H1 (cell line): ENCODE measurements at regions not wholly inside any gene's neighbourhood (a gene's known extent, or its start where the extent isn't known, plus 50 kb on each side); places are given as distances from the start of the nearest gene placed in this dataset.

Experiments used
- CHD1 ChIP-seq: IDR thresholded peaks from 2 replicates; pipeline ENCODE4 v1.6.1; 2012; ENCODE audit warnings: low read depth, low read length, improper control_type of control experiment
- CREB1 ChIP-seq: IDR thresholded peaks from 2 replicates; pipeline ENCODE4 v1.6.1; 2012; ENCODE audit warnings: inconsistent platforms
- TCF12 ChIP-seq: IDR thresholded peaks from 2 replicates; pipeline ENCODE4 v1.6.1; 2011; ENCODE audit warnings: low read depth, mild to moderate bottlenecking, low read length
- TF ChIP-seq, protein P1 (sequence below), 3 experiments: IDR thresholded peaks; 1 replicate in 2 of 3; 2 replicates in 1 of 3; pipeline versions ENCODE4 v1.5.1 to v1.6.1; 2011; ENCODE audit warnings: low read length in 3 of 3, mild to moderate bottlenecking in 3 of 3, inconsistent platforms in 2 of 3, low read depth in 1 of 3, moderate library complexity in 1 of 3; ENCODE audit not compliant: insufficient read depth in 1 of 3; ENCODE audit errors: control extremely low read depth in 1 of 3

DNA sequence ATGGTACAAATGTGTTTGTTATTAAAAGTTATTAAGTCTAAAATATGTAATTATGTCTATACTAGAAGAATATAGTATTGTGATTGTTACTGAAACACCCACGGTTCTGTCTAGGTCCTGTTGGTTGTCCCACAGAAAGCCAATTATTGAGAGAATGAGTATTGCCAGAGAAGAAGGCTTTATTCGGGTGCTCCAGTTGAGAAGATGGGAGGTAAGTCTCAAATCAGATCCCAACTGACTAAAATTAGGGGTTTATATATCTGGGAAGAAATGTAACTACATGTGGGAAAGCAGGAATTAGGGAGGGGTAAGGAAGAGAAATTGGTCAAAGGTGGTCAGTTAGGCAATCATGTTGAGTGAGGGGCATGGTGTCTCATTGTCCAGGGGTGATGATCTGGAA is 798.4 kb downstream of the PCDH17 start (continued):
- TF ChIP-seq, protein P1, sequence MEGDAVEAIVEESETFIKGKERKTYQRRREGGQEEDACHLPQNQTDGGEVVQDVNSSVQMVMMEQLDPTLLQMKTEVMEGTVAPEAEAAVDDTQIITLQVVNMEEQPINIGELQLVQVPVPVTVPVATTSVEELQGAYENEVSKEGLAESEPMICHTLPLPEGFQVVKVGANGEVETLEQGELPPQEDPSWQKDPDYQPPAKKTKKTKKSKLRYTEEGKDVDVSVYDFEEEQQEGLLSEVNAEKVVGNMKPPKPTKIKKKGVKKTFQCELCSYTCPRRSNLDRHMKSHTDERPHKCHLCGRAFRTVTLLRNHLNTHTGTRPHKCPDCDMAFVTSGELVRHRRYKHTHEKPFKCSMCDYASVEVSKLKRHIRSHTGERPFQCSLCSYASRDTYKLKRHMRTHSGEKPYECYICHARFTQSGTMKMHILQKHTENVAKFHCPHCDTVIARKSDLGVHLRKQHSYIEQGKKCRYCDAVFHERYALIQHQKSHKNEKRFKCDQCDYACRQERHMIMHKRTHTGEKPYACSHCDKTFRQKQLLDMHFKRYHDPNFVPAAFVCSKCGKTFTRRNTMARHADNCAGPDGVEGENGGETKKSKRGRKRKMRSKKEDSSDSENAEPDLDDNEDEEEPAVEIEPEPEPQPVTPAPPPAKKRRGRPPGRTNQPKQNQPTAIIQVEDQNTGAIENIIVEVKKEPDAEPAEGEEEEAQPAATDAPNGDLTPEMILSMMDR (IDR thresholded peaks at IDR 0.05; ENCODE audit: control extremely low read depth in 1 of 3, insufficient read depth in 1 of 3, low read depth in 1 of 3, low read length in 3 of 3), result no peak
- no peak for TF ChIP-seq TCF12
- no peak for TF ChIP-seq CHD1
- TF ChIP-seq CREB1, result no peak
